GM12878 (cell line): ENCODE measurements at regions not wholly inside any gene's neighbourhood (a gene's known extent, or its start where the extent isn't known, plus 50 kb on each side); places are given as distances from the start of the nearest gene placed in this dataset.

Experiments
- ATAC-seq: fragments of 200-7000 bp; cut with Tn5 transposase; 3 replicates; pipeline ENCODE4 v1.9.1; 2020; ENCODE audit warnings: mild to moderate bottlenecking, moderate library complexity
- BruUV-seq: library from RNA; stranded (reverse); fragments of 400-500 nt; replicated peaks from 2 replicates; lab custom pipeline; 2021; lab: Mats Ljungman, UMichigan
- CTCF ChIA-PET: fragments of 300-600 bp; sonication (Branson Sonifier 250); formaldehyde crosslinking; extraction: SDS; loops from one replicate; lab custom pipeline; 2021; ENCODE audit warnings: inconsistent platforms; lab: Yijun Ruan, JAX
- POLR2A ChIA-PET: fragments of 350-600 bp; formaldehyde crosslinking; extraction: SDS; loops from one replicate; lab custom pipeline; 2021; ENCODE audit warnings: inconsistent platforms; lab: Charles Lee
- RAD21 ChIA-PET: fragments of 300-600 bp; sonication (Branson Sonifier 250); formaldehyde crosslinking; loops from one replicate; lab custom pipeline; 2023; ENCODE audit warnings: antibody characterized with exemption; ENCODE audit not compliant: unreplicated experiment; lab: Charles Lee
- SMC1A ChIA-PET: fragments of 300-600 bp; sonication (Branson Sonifier 250); formaldehyde crosslinking; loops from one replicate; lab custom pipeline; 2023; ENCODE audit not compliant: unreplicated experiment, uncharacterized antibody; lab: Charles Lee
- DNase-seq: peaks from one replicate; pipeline ENCODE4 v3.0.0-alpha.2; 2011; ENCODE audit warnings: low read depth, low spot score
- FAIRE-seq: peaks from 3 replicates; lab custom pipeline; 2011; peaks lifted over from hg19 to GRCh38; lab: Jason Lieb, UNC
- H2AFZ ChIP-seq: 2 replicates; pipeline ENCODE4 v1.6.0; 2011; ENCODE audit warnings: low read depth, low read length, control low read depth; ENCODE audit not compliant: control insufficient read depth
- H3K27ac ChIP-seq: 2 replicates; pipeline ENCODE4 v1.5.1; 2011; ENCODE audit warnings: control low read depth; ENCODE audit not compliant: control insufficient read depth, insufficient read depth
- H3K27me3 ChIP-seq, 2 experiments: replicated peaks in 1 of 2; 2 replicates each; pipeline versions ENCODE4 v1.6.0 to v1.6.1; 2011; ENCODE audit warnings: low read length in 1 of 2; ENCODE audit not compliant: control insufficient read depth in 2 of 2, insufficient read depth in 2 of 2
- H3K36me3 ChIP-seq, 2 experiments: 2 replicates each; pipeline ENCODE4 v1.5.1; 2011; ENCODE audit warnings: low read length in 1 of 2; ENCODE audit not compliant: control insufficient read depth in 2 of 2, insufficient read depth in 2 of 2
- H3K4me1 ChIP-seq: 2 replicates; pipeline ENCODE4 v1.6.1; 2011; ENCODE audit warnings: mild to moderate bottlenecking, low read length, moderate library complexity, mixed read lengths; ENCODE audit not compliant: control insufficient read depth, insufficient read depth
- H3K4me2 ChIP-seq: 2 replicates; pipeline ENCODE4 v1.6.0; 2011; ENCODE audit warnings: control low read depth; ENCODE audit not compliant: control insufficient read depth, insufficient read depth
- H3K4me3 ChIP-seq: fragments of 200-600 bp; sonication (generic); 2 replicates; pipeline ENCODE4 v1.5.1; 2016
- H3K79me2 ChIP-seq: 2 replicates; pipeline ENCODE4 v1.6.0; 2011; ENCODE audit warnings: low read length; ENCODE audit not compliant: control insufficient read depth, insufficient read depth
- H3K9ac ChIP-seq: 2 replicates; pipeline ENCODE4 v1.8.0; 2011; ENCODE audit warnings: low read length, control low read depth, mixed read lengths; ENCODE audit not compliant: control insufficient read depth, insufficient read depth
- H3K9me3 ChIP-seq: replicated peaks from 3 replicates; pipeline ENCODE4 v1.5.1; 2011; ENCODE audit warnings: mild to moderate bottlenecking, low read length; ENCODE audit not compliant: control insufficient read depth, insufficient read depth
- H4K20me1 ChIP-seq: 2 replicates; pipeline ENCODE4 v1.6.0; 2011; ENCODE audit not compliant: control insufficient read depth, insufficient read depth
- ATF2 ChIP-seq: IDR thresholded peaks from 2 replicates; pipeline ENCODE4 v1.6.1; 2012; ENCODE audit warnings: low read length, inconsistent platforms
- ELK1 ChIP-seq: IDR thresholded peaks from 2 replicates; pipeline ENCODE4 v1.6.1; 2012; ENCODE audit warnings: low read depth, low read length, improper control_type of control experiment
- HCFC1 ChIP-seq: fragments of 150-350 bp; IDR thresholded peaks from 2 replicates; pipeline ENCODE4 v1.6.1; 2014; ENCODE audit warnings: low read length
- IKZF2 ChIP-seq, 2 experiments: fragments of 450-650 bp; IDR thresholded peaks; 2 replicates each; pipeline ENCODE4 v1.6.1; 2017; ENCODE audit warnings: mild to moderate bottlenecking in 2 of 2, moderate library complexity in 2 of 2
- NR2C2 ChIP-seq: IDR thresholded peaks from 2 replicates; pipeline ENCODE4 v1.6.1; 2011; ENCODE audit warnings: borderline replicate concordance, low read depth; ENCODE audit not compliant: control insufficient read depth, insufficient read length
- POLR2AphosphoS5 ChIP-seq: IDR thresholded peaks from 2 replicates; pipeline ENCODE4 v1.6.1; 2011; ENCODE audit warnings: mild to moderate bottlenecking, low read length, inconsistent platforms
- SIX5 ChIP-seq: IDR thresholded peaks from 2 replicates; pipeline ENCODE4 v1.6.1; 2011; ENCODE audit warnings: mild to moderate bottlenecking, low read depth, low read length, moderate library complexity; ENCODE audit not compliant: severe bottlenecking
- SMAD1 ChIP-seq: fragments of 450-650 bp; IDR thresholded peaks from 2 replicates; pipeline ENCODE4 v1.6.1; 2018; ENCODE audit warnings: mild to moderate bottlenecking, low read depth; ENCODE audit not compliant: partially characterized antibody
- ZBTB11 ChIP-seq: fragments of 450-650 bp; formaldehyde crosslinking; IDR thresholded peaks from 2 replicates; pipeline ENCODE4 v1.5.0; 2022; ENCODE audit warnings: mild to moderate bottlenecking, missing genetic modification characterization
- WGBS: methylation state at CpG from one replicate; pipeline ENCODE4 v1.1.6; 2016; ENCODE audit warnings: low lambda C conversion rate; ENCODE audit not compliant: insufficient replicate concordance, insufficient coverage; ENCODE audit errors: missing lambda C conversion rate; 5-methylcytosine and 5-hydroxymethylcytosine counted together
- in situ Hi-C: fragments of 300-500 bp; cut with MboI; formaldehyde crosslinking; loops from 9 replicates; pipeline ENCODE4 v1.14.3; 2018; ENCODE audit warnings: mixed read lengths
- intact Hi-C: fragments of 100-400 bp; cut with micrococcal nuclease; formaldehyde crosslinking; loops from one replicate; pipeline ENCODE4 v1.14.2; 2022; ENCODE audit not compliant: unreplicated experiment

GRCh38 chr2:66242099-66242789 lies 192.7 kb upstream of the MEIS1 start:
- Histone ChIP-seq H3K27ac (no peak overlapping the region), H4K20me1 (no peaks in the 10 kb centered on the region), H2AFZ (no peak overlapping the region), H3K4me2 (no peak overlapping the region), H3K4me1 (no peaks in the 10 kb centered on the region), H3K79me2 (no peaks in the 10 kb centered on the region), H3K4me3 (no peak overlapping the region), H3K36me3 (no peaks in the 10 kb centered on the region), H3K27me3 (no peaks in the 10 kb centered on the region), H3K9ac (no peak overlapping the region), H3K9me3 (no peaks in the 10 kb centered on the region)
- in situ Hi-C loops: no loop called here
- ATAC-seq: no peak
- CTCF ChIA-PET: no interaction called here
- no peak for DNase-seq
- no TSS peak for BruUV-seq
- WGBS: 0% methylated on average over 1 of the region's 1 CpG
- TF ChIP-seq HCFC1 (no peak), SIX5 (no peak), ATF2 (no peak), ELK1 (no peak), ZBTB11 (CRISPR knock-in tag) (no peak), IKZF2 (IDR thresholded peaks at IDR 0.05) (no peak), NR2C2 (no peak), POLR2AphosphoS5 (no peak), SMAD1 (no peak)
- FAIRE-seq: no peak
- RAD21 ChIA-PET: no interaction called here
- SMC1A ChIA-PET: no interaction called here
- intact Hi-C loops: no loop called here
- POLR2A ChIA-PET: no interaction called here
